ENCODE measurements at regions not wholly inside any gene's neighbourhood (a gene's known extent, or its start where the extent isn't known, plus 50 kb on each side); places are given as distances from the start of the nearest gene placed in this dataset.

GRCh38 chr14:48430805-48431204, 755.4 kb upstream of the MDGA2 start:
- H3K4me3 ChIP-seq (ENCODE audit: low read depth, low read length) = no peak overlapping the region
- TF ChIP-seq CTCF (IDR thresholded peaks at IDR 0.05; ENCODE audit: insufficient read depth, low read depth, low read length) = no peak
- DNase-seq (ENCODE audit: low read depth) = no peak

- no peak for DNase-seq (ENCODE audit: low read depth)
- no peak for TF ChIP-seq CTCF (IDR thresholded peaks at IDR 0.05; ENCODE audit: insufficient read depth, low read depth, low read length)
- no peak overlapping the region for H3K4me3 ChIP-seq (ENCODE audit: low read depth, low read length)
Observed at GRCh38 chr14:48429512-48429911, 754.1 kb upstream of the MDGA2 start.

- no peak overlapping the region for H3K4me3 ChIP-seq (ENCODE audit: low read depth, low read length)
- no peak for DNase-seq (ENCODE audit: low read depth)
- TF ChIP-seq CTCF (IDR thresholded peaks at IDR 0.05; ENCODE audit: insufficient read depth, low read depth, low read length) = no peak
Observed at GRCh38 chr14:48417715-48418500, 742.5 kb upstream of the MDGA2 start.

GRCh38 chr14:48401321-48401720, 725.9 kb upstream of the MDGA2 start:
- no peak for DNase-seq (ENCODE audit: low read depth)
- no peak overlapping the region for H3K4me3 ChIP-seq (ENCODE audit: low read depth, low read length)
- TF ChIP-seq CTCF (IDR thresholded peaks at IDR 0.05; ENCODE audit: insufficient read depth, low read depth, low read length) = no peak

- peak; percentile 54 for DNase-seq (ENCODE audit: low read depth)
- TF ChIP-seq CTCF (IDR thresholded peaks at IDR 0.05; ENCODE audit: insufficient read depth, low read depth, low read length) = peak; percentile 67
- H3K4me3 ChIP-seq (ENCODE audit: low read depth, low read length) = no peak overlapping the region
Observed at GRCh38 chr14:48398675-48399282, 723.4 kb upstream of the MDGA2 start.

- no peak overlapping the region for H3K4me3 ChIP-seq (ENCODE audit: low read depth, low read length)
- peak; percentile 57 for DNase-seq (ENCODE audit: low read depth)
- no peak for TF ChIP-seq CTCF (IDR thresholded peaks at IDR 0.05; ENCODE audit: insufficient read depth, low read depth, low read length)
Observed at GRCh38 chr14:48391661-48392060, 716.3 kb upstream of the MDGA2 start.

Measured in fibroblast of villous mesenchyme (primary cell).